Heart left ventricle (tissue), 16 donors: ENCODE measurements at regions not wholly inside any gene's neighbourhood (a gene's known extent, or its start where the extent isn't known, plus 50 kb on each side); places are given as distances from the start of the nearest gene placed in this dataset.

Source experiments
- ATAC-seq, 4 donors: fragments of 200-7000 bp; cut with Tn5 transposase; one replicate each; pipeline ENCODE4 v1.9.1; 2020 to 2022; ENCODE audit warnings: moderate library complexity in 4 of 4, mild to moderate bottlenecking in 3 of 4, moderate number of reproducible peaks in 1 of 4
- DNase-seq, 5 donors: peaks; one replicate each; pipeline ENCODE4 v3.0.0-alpha.2; 2020
- H3K27ac ChIP-seq, 12 donors: fragments of 200-600 bp; sonication (generic) in 4 of 12; one replicate each; pipeline versions ENCODE4 v1.5.0 to v1.8.0; 2016 to 2022; ENCODE audit warnings: mild to moderate bottlenecking in 2 of 12
- H3K27me3 ChIP-seq, 9 donors: fragments of 200-600 bp; sonication (generic) in 2 of 9; one replicate each; pipeline versions ENCODE4 v1.5.1 to v1.8.0; 2016 to 2022; ENCODE audit warnings: mild to moderate bottlenecking in 3 of 9
- H3K36me3 ChIP-seq, 9 donors: fragments of 200-600 bp; sonication (generic) in 2 of 9; one replicate each; pipeline versions ENCODE4 v1.5.0 to v1.8.0; 2018 to 2022; ENCODE audit warnings: mild to moderate bottlenecking in 2 of 9
- H3K4me1 ChIP-seq, 12 donors: fragments of 200-600 bp; sonication (generic) in 4 of 12; one replicate each; pipeline versions ENCODE4 v1.5.0 to v1.8.0; 2016 to 2022; ENCODE audit warnings: mild to moderate bottlenecking in 3 of 12
- H3K4me3 ChIP-seq, 12 donors: fragments of 200-600 bp; sonication (generic) in 4 of 12; one replicate each; pipeline versions ENCODE4 v1.5.0 to v1.8.0; 2017 to 2022; ENCODE audit warnings: mild to moderate bottlenecking in 9 of 12, moderate library complexity in 4 of 12
- H3K9me3 ChIP-seq, 12 donors: fragments of 200-600 bp; sonication (generic) in 4 of 12; one replicate each; pipeline versions ENCODE4 v1.5.0 to v1.8.0; 2016 to 2022; ENCODE audit warnings: mild to moderate bottlenecking in 1 of 12
- POLR2A ChIP-seq, 2 donors: fragments of 450-650 bp; IDR thresholded peaks; one replicate each; pipeline ENCODE4 v1.6.1; 2017; ENCODE audit warnings: antibody characterized with exemption in 2 of 2, mild to moderate bottlenecking in 2 of 2, moderate library complexity in 2 of 2
- WGBS, 4 donors: extraction: QIAGEN DNeasy Blood & Tissue Kit in 2 of 4; methylation state at CpG; one replicate each; pipeline versions ENCODE4 v1.1.5 to v1.1.7; 2013 to 2018; 5-methylcytosine and 5-hydroxymethylcytosine counted together
- intact Hi-C, 10 donors: fragments of 100-400 bp; cut with DNase I; formaldehyde crosslinking; loops; one replicate each; pipeline versions ENCODE4 v1.11.1 to v1.14.2; 2022
- TF ChIP-seq, protein P1 (sequence below), 12 donors: fragments of 200-600 bp; sonication (generic) in 4 of 12; IDR thresholded peaks; one replicate each; pipeline versions ENCODE4 v1.5.0 to v1.8.0; 2018 to 2022; ENCODE audit warnings: antibody characterized with exemption in 12 of 12, mild to moderate bottlenecking in 5 of 12
- donor health status: ischemic (EF 13 %, LVEDD 7.1; RV severe dilation, severe dysfunction).
- donor health status: healthy with polysubstance abuse.
- donor health status: DM: no; HTN: yes; CAD: no.
- donor health status: DM: no; HTN: no; CAD: no.
- donor health status: ischemic (EF 25% LVEDD 6.9; RV normal size, moderate dysfunction).
- donor health status: ischemic (EF 25% LVEDD 5.7; RV mildly dilated, moderate dysfunction).
- donor health status: healthy.
- donor health status: DM: yes; HTN: yes; CAD: no.
- donor health status: ischemic (EF 35%, LVEDD 5.7; RV mildly dilated, moderate dysfunction).
- donor health status: nonischemic (EF 11% LVEDD 7.7; RV severe dilation, severe dysfunction).
- donor health status: DM: yes; HTN: yes; CAD: no.
- donor health status: PGD.
- donor health status: ischemic (EF 29% LVEDD 5.4; RV normal size, mild dysfunction).
- donor health status: nonischemic (EF 23%, LVEDD 6.1; RV moderate dilation, normal function).

DNA sequence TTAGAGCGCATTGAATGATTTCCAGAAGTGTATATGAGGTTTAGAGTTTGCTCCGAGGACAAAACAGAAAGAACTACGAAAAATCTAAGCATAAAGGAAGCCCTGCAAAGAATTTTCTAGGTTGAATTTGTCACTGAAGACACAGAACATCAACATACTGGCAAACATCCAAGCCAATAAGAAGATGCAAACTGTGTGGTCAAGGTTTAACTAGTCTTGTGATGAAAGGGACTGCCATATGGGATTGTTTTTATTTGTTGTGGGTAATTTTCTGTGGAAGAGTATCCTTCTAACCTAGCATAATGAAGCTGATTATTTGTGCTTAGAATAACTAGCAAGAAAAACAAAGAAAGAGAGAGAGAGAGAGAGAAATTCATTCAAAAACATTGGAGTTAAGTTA is 492.0 kb upstream of the ERCC4 start:
- ATAC-seq (no peak), DNase-seq (no peak)
- intact Hi-C loops, result no loop called here
- H3K4me1 ChIP-seq, result no peaks in the 10 kb centered on the region
- H3K4me3 ChIP-seq, result no peak overlapping the region
- no peak overlapping the region for H3K27ac ChIP-seq
- H3K27me3 ChIP-seq, result no peaks in the 10 kb centered on the region
- no peak for TF ChIP-seq POLR2A (IDR thresholded peaks at IDR 0.05)
- TF ChIP-seq, protein P1, sequence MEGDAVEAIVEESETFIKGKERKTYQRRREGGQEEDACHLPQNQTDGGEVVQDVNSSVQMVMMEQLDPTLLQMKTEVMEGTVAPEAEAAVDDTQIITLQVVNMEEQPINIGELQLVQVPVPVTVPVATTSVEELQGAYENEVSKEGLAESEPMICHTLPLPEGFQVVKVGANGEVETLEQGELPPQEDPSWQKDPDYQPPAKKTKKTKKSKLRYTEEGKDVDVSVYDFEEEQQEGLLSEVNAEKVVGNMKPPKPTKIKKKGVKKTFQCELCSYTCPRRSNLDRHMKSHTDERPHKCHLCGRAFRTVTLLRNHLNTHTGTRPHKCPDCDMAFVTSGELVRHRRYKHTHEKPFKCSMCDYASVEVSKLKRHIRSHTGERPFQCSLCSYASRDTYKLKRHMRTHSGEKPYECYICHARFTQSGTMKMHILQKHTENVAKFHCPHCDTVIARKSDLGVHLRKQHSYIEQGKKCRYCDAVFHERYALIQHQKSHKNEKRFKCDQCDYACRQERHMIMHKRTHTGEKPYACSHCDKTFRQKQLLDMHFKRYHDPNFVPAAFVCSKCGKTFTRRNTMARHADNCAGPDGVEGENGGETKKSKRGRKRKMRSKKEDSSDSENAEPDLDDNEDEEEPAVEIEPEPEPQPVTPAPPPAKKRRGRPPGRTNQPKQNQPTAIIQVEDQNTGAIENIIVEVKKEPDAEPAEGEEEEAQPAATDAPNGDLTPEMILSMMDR (IDR thresholded peaks at IDR 0.05), result no peak
- no peaks in the 10 kb centered on the region for H3K36me3 ChIP-seq
- peaks cover 0 to 9% (median 0%) of the 10 kb centered on the region in 12 donors for H3K9me3 ChIP-seq
- WGBS, 4 donors, result 70 to 78% (median 72%) methylated on average over 3 of the region's 3 CpGs

DNA sequence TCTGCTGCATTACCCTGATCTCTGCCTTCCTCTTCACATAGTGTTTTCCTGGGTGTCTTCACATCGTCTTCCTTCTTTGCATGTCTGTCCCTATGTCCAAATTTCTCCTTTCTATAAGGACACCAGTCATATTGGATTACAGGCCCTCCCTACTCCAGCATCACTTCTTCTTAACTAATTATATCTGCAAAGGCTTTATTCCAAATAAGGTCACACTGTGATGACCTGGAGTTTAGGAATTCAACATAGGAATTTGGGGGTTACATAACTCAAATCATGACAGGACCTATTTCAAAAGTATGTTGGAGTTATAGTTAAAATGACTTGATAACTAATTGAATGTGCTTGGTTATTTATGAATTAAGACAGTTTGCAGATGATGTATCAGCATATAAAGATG is 490.5 kb upstream of the ERCC4 start:
- Histone ChIP-seq H3K4me3 (no peak overlapping the region), H3K36me3 (no peaks in the 10 kb centered on the region), H3K27ac (no peak overlapping the region), H3K27me3 (no peaks in the 10 kb centered on the region), H3K9me3 (peaks cover 0 to 9% (median 0%) of the 10 kb centered on the region in 12 donors), H3K4me1 (no peaks in the 10 kb centered on the region)
- ATAC-seq (no peak), DNase-seq (no peak)
- TF ChIP-seq, protein P1 (IDR thresholded peaks at IDR 0.05), result no peak
- no peak for TF ChIP-seq POLR2A (IDR thresholded peaks at IDR 0.05)
- WGBS, 4 donors, result 56 to 77% (median 71%) methylated on average over 1 of the region's 1 CpG
- intact Hi-C loops, result no loop called here

DNA sequence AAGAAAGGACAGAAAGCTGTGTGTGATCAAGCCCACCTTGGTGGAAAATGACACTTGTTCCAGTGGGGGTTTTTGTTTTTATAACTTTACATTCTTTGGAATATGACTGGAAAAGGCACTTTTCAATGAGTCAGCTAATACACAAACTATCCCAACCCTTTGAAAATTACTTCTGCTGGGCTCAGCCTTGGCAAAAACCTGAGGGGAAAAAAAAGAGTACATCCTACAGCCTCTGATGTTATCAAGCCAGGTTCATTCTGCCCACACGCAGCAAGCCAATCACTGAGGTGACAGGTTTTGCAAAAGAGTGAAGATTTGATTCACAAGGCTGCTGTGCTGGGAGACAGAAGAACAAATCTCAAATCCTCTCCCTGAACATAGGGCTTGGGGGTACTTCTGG is 484.5 kb upstream of the ERCC4 start:
- Histone ChIP-seq H3K9me3 (no peaks in the 10 kb centered on the region), H3K36me3 (no peaks in the 10 kb centered on the region), H3K4me3 (no peak overlapping the region), H3K27ac (no peak overlapping the region), H3K27me3 (peaks cover 0 to 21% (median 0%) of the 10 kb centered on the region in 9 donors), H3K4me1 (no peaks in the 10 kb centered on the region)
- 46 to 60% (median 53%) methylated on average over 1 of the region's 1 CpG for WGBS, 4 donors
- DNase-seq (no peak), ATAC-seq (no peak)
- intact Hi-C loops, result no loop called here
- TF ChIP-seq, protein P1 (IDR thresholded peaks at IDR 0.05), result no peak
- TF ChIP-seq POLR2A (IDR thresholded peaks at IDR 0.05), result no peak

DNA sequence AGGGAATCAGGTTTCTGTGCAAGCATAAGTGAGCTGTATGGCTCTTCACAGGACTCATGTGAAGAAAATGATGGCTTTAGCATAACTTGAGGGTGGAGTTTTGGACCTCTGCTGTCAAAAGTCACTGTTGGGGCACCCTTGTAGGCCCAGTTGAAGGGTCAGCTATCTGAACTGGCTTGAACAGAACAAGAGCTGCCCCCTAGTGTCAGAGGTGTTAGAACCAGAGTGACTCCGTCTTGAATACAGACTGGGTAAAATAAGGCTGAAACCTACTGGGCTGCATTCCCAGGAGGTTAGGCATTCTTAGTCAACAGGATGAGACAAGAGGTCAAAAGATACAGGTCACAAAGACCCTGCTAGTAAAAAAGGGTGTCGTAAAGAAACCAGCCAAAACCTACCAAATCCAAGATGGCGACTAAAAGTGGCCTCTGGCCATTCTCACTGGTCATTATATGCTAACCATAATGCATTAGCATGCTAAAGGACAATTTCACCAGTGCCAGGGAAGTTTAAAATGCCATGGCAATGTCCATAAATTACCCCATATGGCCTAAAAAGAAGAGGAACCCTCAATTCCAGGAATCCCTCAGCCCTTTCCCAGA is 484.0 kb upstream of the ERCC4 start:
- Histone ChIP-seq H3K27ac (no peak overlapping the region), H3K36me3 (no peaks in the 10 kb centered on the region), H3K4me1 (no peaks in the 10 kb centered on the region), H3K27me3 (peaks cover 0 to 25% (median 0%) of the 10 kb centered on the region in 9 donors), H3K9me3 (no peaks in the 10 kb centered on the region), H3K4me3 (no peak overlapping the region)
- WGBS, 4 donors, result 48 to 81% (median 65%) methylated on average over 3 of the region's 3 CpGs
- ATAC-seq (no peak), DNase-seq (no peak)
- TF ChIP-seq, protein P1 (IDR thresholded peaks at IDR 0.05), result no peak
- no peak for TF ChIP-seq POLR2A (IDR thresholded peaks at IDR 0.05)
- intact Hi-C loops, result no loop called here
